Caco-2 (cell line): ENCODE measurements at regions not wholly inside any gene's neighbourhood (a gene's known extent, or its start where the extent isn't known, plus 50 kb on each side); places are given as distances from the start of the nearest gene placed in this dataset.

Experiments used
- BruUV-seq: library from RNA; stranded (reverse); fragments of 400-500 nt; replicated peaks from 2 replicates; lab custom pipeline; 2021; lab: Mats Ljungman, UMichigan
- CTCF ChIA-PET: fragments of 300-600 bp; sonication (Branson Sonifier 250); formaldehyde crosslinking; loops from one replicate; lab custom pipeline; 2022; ENCODE audit warnings: antibody characterized with exemption; lab: Charles Lee
- POLR2A ChIA-PET: fragments of 300-600 bp; sonication (Branson Sonifier 250); formaldehyde crosslinking; loops from one replicate; lab custom pipeline; 2022; ENCODE audit warnings: antibody characterized with exemption; lab: Charles Lee
- DNase-seq, 2 experiments: peaks; one replicate each; pipeline versions ENCODE4 v3.0.0 to v3.0.0-alpha.2; 2020 to 2022
- H3K27me3 ChIP-seq: replicated peaks from 2 replicates; pipeline ENCODE4 v1.6.0; 2011; ENCODE audit warnings: low read length; ENCODE audit not compliant: control insufficient read depth, insufficient read depth
- H3K36me3 ChIP-seq: 2 replicates; pipeline ENCODE4 v1.5.1; 2011; ENCODE audit warnings: low read length; ENCODE audit not compliant: control insufficient read depth, insufficient read depth
- H3K4me1 ChIP-seq: fragments of 250-450 bp; sonication (Bioruptor Pico); 2 replicates; pipeline ENCODE4 v1.5.1; 2020; ENCODE audit warnings: mild to moderate bottlenecking
- H3K4me3 ChIP-seq: 2 replicates; pipeline ENCODE4 v1.5.1; 2011; ENCODE audit warnings: low read depth, mild to moderate bottlenecking, control low read depth, low read length
- H3K9me3 ChIP-seq: fragments of 250-450 bp; sonication (Bioruptor Pico); 2 replicates; pipeline ENCODE4 v1.5.1; 2020; ENCODE audit warnings: mild to moderate bottlenecking, moderate library complexity
- H3K27ac Mint-ChIP-seq: one replicate; pipeline ENCODE4 v1.8.0; 2022; ENCODE audit warnings: mixed read lengths; ENCODE audit not compliant: unreplicated experiment
- H3K27me3 Mint-ChIP-seq: one replicate; pipeline ENCODE4 v1.8.0; 2022; ENCODE audit warnings: mixed read lengths; ENCODE audit not compliant: insufficient read depth, unreplicated experiment
- H3K36me3 Mint-ChIP-seq: one replicate; pipeline ENCODE4 v1.8.0; 2022; ENCODE audit warnings: mild to moderate bottlenecking, mixed read lengths; ENCODE audit not compliant: insufficient read depth, unreplicated experiment
- H3K4me1 Mint-ChIP-seq: one replicate; pipeline ENCODE4 v1.8.0; 2022; ENCODE audit warnings: low read depth, mixed read lengths; ENCODE audit not compliant: unreplicated experiment
- H3K4me3 Mint-ChIP-seq: one replicate; pipeline ENCODE4 v1.8.0; 2022; ENCODE audit warnings: mild to moderate bottlenecking, moderate library complexity, mixed read lengths; ENCODE audit not compliant: unreplicated experiment
- H3K9me3 Mint-ChIP-seq: one replicate; pipeline ENCODE4 v1.8.0; 2022; ENCODE audit warnings: mixed read lengths; ENCODE audit not compliant: unreplicated experiment
- CTCF ChIP-seq, 2 experiments: fragments of 200-600 bp in 1 of 2; IDR thresholded peaks; 1 replicate in 1 of 2; 2 replicates in 1 of 2; pipeline versions ENCODE4 v1.5.1 to v1.8.0; 2011 to 2022; ENCODE audit warnings: antibody characterized with exemption in 1 of 2, control low read depth in 1 of 2, inconsistent platforms in 1 of 2, low read depth in 1 of 2, low read length in 1 of 2, mild to moderate bottlenecking in 1 of 2, moderate library complexity in 1 of 2; ENCODE audit not compliant: insufficient read depth in 1 of 2, severe bottlenecking in 1 of 2, unreplicated experiment in 1 of 2
- intact Hi-C: fragments of 100-400 bp; cut with micrococcal nuclease; formaldehyde crosslinking; loops from one replicate; pipeline ENCODE4 v1.10.0; 2022; ENCODE audit not compliant: unreplicated experiment

- intact Hi-C loops: no loop called here
- POLR2A ChIA-PET: no interaction called here
Measured at GRCh38 chr2:217366266-217366895, 506.5 kb upstream of the TNP1 start.

GRCh38 chr2:217365656-217366055, 505.8 kb upstream of the TNP1 start:
- CTCF ChIA-PET: no interaction called here

More at GRCh38 chr2:217366266-217366895, 506.5 kb upstream of the TNP1 start:
- Histone ChIP-seq H3K27me3 (no peaks in the 10 kb centered on the region), H3K4me3 (no peak overlapping the region), H3K9me3 (no peaks in the 10 kb centered on the region), H3K4me1 (peaks cover 8% of the 10 kb centered on the region; the same call in 1 of the 2 replicates), H3K36me3 (no peaks in the 10 kb centered on the region)
- Mint-ChIP-seq H3K36me3 (no peaks in the 10 kb centered on the region), H3K27me3 (peaks cover 2% of the 10 kb centered on the region), H3K9me3 (no peaks in the 10 kb centered on the region), H3K4me1 (no peaks in the 10 kb centered on the region), H3K27ac (no peak overlapping the region), H3K4me3 (no peak overlapping the region)
- no peak for DNase-seq
- CTCF ChIA-PET: no interaction called here
- no TSS peak for BruUV-seq
- TF ChIP-seq CTCF (IDR thresholded peaks at IDR 0.05; ENCODE audit: insufficient read depth in 1 of 2, low read depth in 1 of 2, low read length in 1 of 2, severe bottlenecking in 1 of 2, unreplicated experiment in 1 of 2): no peak

GRCh38 chr2:217364224-217364623, 504.4 kb upstream of the TNP1 start:
- DNase-seq: no peak
- Mint-ChIP-seq H3K27ac (no peak overlapping the region), H3K4me3 (no peak overlapping the region), H3K4me1 (peaks cover 13% of the 10 kb centered on the region), H3K9me3 (no peaks in the 10 kb centered on the region), H3K36me3 (no peaks in the 10 kb centered on the region), H3K27me3 (no peaks in the 10 kb centered on the region)
- H3K4me1 ChIP-seq: peaks cover 15% of the 10 kb centered on the region
- H3K4me3 ChIP-seq: no peak overlapping the region
- CTCF ChIA-PET: no interaction called here
- H3K36me3 ChIP-seq: no peaks in the 10 kb centered on the region
- H3K27me3 ChIP-seq: no peaks in the 10 kb centered on the region
- POLR2A ChIA-PET: no interaction called here
- no TSS peak for BruUV-seq
- intact Hi-C loops: no loop called here
- TF ChIP-seq CTCF (IDR thresholded peaks at IDR 0.05; ENCODE audit: insufficient read depth in 1 of 2, low read depth in 1 of 2, low read length in 1 of 2, severe bottlenecking in 1 of 2, unreplicated experiment in 1 of 2): no peak
- no peaks in the 10 kb centered on the region for H3K9me3 ChIP-seq

More at GRCh38 chr2:217365656-217366055, 505.8 kb upstream of the TNP1 start:
- Mint-ChIP-seq H3K36me3 (no peaks in the 10 kb centered on the region), H3K9me3 (no peaks in the 10 kb centered on the region), H3K4me3 (no peak overlapping the region), H3K27ac (no peak overlapping the region), H3K27me3 (peaks cover 2% of the 10 kb centered on the region), H3K4me1 (peaks cover 7% of the 10 kb centered on the region)
- no peak for DNase-seq
- Histone ChIP-seq H3K4me3 (no peak overlapping the region), H3K9me3 (no peaks in the 10 kb centered on the region), H3K27me3 (no peaks in the 10 kb centered on the region), H3K4me1 (peaks cover 10% of the 10 kb centered on the region), H3K36me3 (no peaks in the 10 kb centered on the region)
- TF ChIP-seq CTCF (IDR thresholded peaks at IDR 0.05; ENCODE audit: insufficient read depth in 1 of 2, low read depth in 1 of 2, low read length in 1 of 2, severe bottlenecking in 1 of 2, unreplicated experiment in 1 of 2): no peak
- BruUV-seq: no TSS peak
- intact Hi-C loops: no loop called here
- POLR2A ChIA-PET: no interaction called here
